ENCODE measurements at regions not wholly inside any gene's neighbourhood (a gene's known extent, or its start where the extent isn't known, plus 50 kb on each side); places are given as distances from the start of the nearest gene placed in this dataset.

DNA sequence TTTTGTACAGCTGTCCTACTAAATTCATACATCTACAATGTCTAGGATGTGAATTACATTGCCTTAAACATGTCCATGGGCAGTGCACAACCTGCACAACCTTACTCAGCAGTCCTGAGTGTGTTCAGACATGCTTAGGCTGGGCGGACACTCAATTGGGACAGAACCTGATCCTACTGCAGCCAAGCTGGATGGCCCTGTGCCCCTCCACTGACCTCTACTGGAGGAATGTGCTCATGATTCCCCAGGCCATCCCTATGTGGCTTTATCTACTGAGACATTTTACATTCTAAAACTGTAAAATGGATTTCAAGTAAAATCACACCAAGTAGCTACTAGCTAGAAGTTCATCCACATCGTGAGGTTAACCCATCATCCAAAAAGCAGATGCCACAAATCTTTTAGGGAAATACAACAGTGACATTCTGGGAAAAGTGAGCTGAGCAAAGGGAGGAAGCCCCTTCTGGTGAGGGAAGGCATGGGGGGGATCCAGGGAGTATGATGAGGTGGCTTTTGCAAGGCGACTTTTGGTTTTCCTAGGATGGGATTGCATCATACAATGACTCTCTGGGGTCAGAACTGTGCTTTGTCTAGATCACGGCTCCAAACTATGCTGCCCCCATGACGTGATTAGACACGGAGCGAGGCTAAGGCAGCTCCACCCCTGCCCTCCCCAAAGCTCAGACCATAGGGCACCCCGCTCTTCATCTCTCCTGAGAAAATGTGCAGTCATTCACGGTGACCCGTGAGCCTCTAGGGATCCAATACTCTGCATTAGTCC, 911.7 kb upstream of the TMEM132C start:
- Histone ChIP-seq H3K36me3 (ENCODE audit: low read depth) (no peaks in the 10 kb centered on the region), H3F3A (ENCODE audit: insufficient read depth, low read depth) (no peaks in the 10 kb centered on the region), H4K20me1 (ENCODE audit: insufficient read depth) (no peaks in the 10 kb centered on the region), H3K9me3 (ENCODE audit: insufficient read depth, low read depth) (no peaks in the 10 kb centered on the region), H3K9me2 (ENCODE audit: insufficient read depth) (no peaks in the 10 kb centered on the region), H3K4me3 (no peak overlapping the region), H2AFZ (no peak overlapping the region), H3K4me2 (no peak overlapping the region), H3K27ac (no peak overlapping the region), H3K79me2 (ENCODE audit: low read depth) (no peaks in the 10 kb centered on the region), H3K27me3 (ENCODE audit: insufficient read depth, low read depth) (no peaks in the 10 kb centered on the region), H3K4me1 (replicated peaks; ENCODE audit: insufficient read depth) (no peaks in the 10 kb centered on the region)
- no TSS peak for BruUV-seq (replicated peaks)
- DNase-seq = no peak
- TF ChIP-seq EZH2 (IDR thresholded peaks at IDR 0.05; ENCODE audit: low read depth) = no peak
- TF ChIP-seq, protein P1, sequence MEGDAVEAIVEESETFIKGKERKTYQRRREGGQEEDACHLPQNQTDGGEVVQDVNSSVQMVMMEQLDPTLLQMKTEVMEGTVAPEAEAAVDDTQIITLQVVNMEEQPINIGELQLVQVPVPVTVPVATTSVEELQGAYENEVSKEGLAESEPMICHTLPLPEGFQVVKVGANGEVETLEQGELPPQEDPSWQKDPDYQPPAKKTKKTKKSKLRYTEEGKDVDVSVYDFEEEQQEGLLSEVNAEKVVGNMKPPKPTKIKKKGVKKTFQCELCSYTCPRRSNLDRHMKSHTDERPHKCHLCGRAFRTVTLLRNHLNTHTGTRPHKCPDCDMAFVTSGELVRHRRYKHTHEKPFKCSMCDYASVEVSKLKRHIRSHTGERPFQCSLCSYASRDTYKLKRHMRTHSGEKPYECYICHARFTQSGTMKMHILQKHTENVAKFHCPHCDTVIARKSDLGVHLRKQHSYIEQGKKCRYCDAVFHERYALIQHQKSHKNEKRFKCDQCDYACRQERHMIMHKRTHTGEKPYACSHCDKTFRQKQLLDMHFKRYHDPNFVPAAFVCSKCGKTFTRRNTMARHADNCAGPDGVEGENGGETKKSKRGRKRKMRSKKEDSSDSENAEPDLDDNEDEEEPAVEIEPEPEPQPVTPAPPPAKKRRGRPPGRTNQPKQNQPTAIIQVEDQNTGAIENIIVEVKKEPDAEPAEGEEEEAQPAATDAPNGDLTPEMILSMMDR (conservative IDR thresholded peaks at IDR 0.05) = peak; percentile 44; the same call in 1 of the 2 replicates
- POLR2A ChIA-PET (ENCODE audit: unreplicated experiment) = no interaction called here
- intact Hi-C loops (cut with micrococcal nuclease; ENCODE audit: unreplicated experiment) = no loop called here
- CTCF ChIA-PET = no interaction called here

- Histone ChIP-seq H3K27me3 (ENCODE audit: insufficient read depth, low read depth) (no peaks in the 10 kb centered on the region), H3K4me1 (replicated peaks; ENCODE audit: insufficient read depth) (no peaks in the 10 kb centered on the region), H3F3A (ENCODE audit: insufficient read depth, low read depth) (no peaks in the 10 kb centered on the region), H2AFZ (no peak overlapping the region), H3K9me2 (ENCODE audit: insufficient read depth) (no peaks in the 10 kb centered on the region), H3K36me3 (ENCODE audit: low read depth) (no peaks in the 10 kb centered on the region), H3K4me2 (no peak overlapping the region), H3K4me3 (no peak overlapping the region), H4K20me1 (ENCODE audit: insufficient read depth) (no peaks in the 10 kb centered on the region), H3K79me2 (ENCODE audit: low read depth) (no peaks in the 10 kb centered on the region), H3K27ac (no peak overlapping the region), H3K9me3 (ENCODE audit: insufficient read depth, low read depth) (no peaks in the 10 kb centered on the region)
- intact Hi-C loops (cut with micrococcal nuclease; ENCODE audit: unreplicated experiment) = no loop called here
- no TSS peak for BruUV-seq (replicated peaks)
- TF ChIP-seq, protein P1 (conservative IDR thresholded peaks at IDR 0.05) = no peak
- no peak for TF ChIP-seq EZH2 (IDR thresholded peaks at IDR 0.05; ENCODE audit: low read depth)
- CTCF ChIA-PET = no interaction called here
- POLR2A ChIA-PET (ENCODE audit: unreplicated experiment) = no interaction called here
- DNase-seq = no peak
These were observed 908.1 kb upstream of the TMEM132C start for GRCh38 chr12:127358888-127359287.

GRCh38 chr12:127360580-127360979, 906.4 kb upstream of the TMEM132C start:
- Histone ChIP-seq H3F3A (ENCODE audit: insufficient read depth, low read depth) (no peaks in the 10 kb centered on the region), H3K9me2 (ENCODE audit: insufficient read depth) (no peaks in the 10 kb centered on the region), H4K20me1 (ENCODE audit: insufficient read depth) (no peaks in the 10 kb centered on the region), H3K27me3 (ENCODE audit: insufficient read depth, low read depth) (no peaks in the 10 kb centered on the region), H2AFZ (no peak overlapping the region), H3K9me3 (ENCODE audit: insufficient read depth, low read depth) (no peaks in the 10 kb centered on the region), H3K27ac (no peak overlapping the region), H3K79me2 (ENCODE audit: low read depth) (no peaks in the 10 kb centered on the region), H3K4me2 (no peak overlapping the region), H3K4me1 (replicated peaks; ENCODE audit: insufficient read depth) (no peaks in the 10 kb centered on the region), H3K4me3 (no peak overlapping the region), H3K36me3 (ENCODE audit: low read depth) (no peaks in the 10 kb centered on the region)
- TF ChIP-seq EZH2 (IDR thresholded peaks at IDR 0.05; ENCODE audit: low read depth) = no peak
- TF ChIP-seq, protein P1 (conservative IDR thresholded peaks at IDR 0.05) = no peak
- ChIA-PET CTCF (no interaction called here), POLR2A (ENCODE audit: unreplicated experiment) (no interaction called here)
- intact Hi-C loops (cut with micrococcal nuclease; ENCODE audit: unreplicated experiment) = no loop called here
- DNase-seq = no peak
- BruUV-seq (replicated peaks) = no TSS peak
